ENCODE measurements at regions not wholly inside any gene's neighbourhood (a gene's known extent, or its start where the extent isn't known, plus 50 kb on each side); places are given as distances from the start of the nearest gene placed in this dataset.

DNA sequence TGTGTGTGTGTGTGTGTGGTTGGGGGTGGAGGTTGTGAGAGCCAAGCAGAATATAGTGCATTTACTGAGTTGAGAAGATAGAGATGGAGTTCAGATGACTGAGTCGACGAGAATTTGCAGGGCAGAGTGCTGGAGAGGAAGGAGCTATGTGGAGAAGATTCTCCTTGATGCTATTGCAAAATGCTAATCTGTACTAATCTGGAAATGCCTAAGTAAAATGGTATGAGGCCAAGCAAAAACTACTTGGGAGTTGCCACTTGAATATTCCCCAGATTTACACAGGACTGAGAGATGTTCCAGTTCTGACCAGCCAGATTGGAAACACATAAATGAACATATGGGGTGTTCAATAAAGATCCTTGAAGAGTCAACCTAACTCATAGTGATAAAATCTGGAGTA, 316.4 kb downstream of the NSUN3 start:
- TF ChIP-seq, protein P1, sequence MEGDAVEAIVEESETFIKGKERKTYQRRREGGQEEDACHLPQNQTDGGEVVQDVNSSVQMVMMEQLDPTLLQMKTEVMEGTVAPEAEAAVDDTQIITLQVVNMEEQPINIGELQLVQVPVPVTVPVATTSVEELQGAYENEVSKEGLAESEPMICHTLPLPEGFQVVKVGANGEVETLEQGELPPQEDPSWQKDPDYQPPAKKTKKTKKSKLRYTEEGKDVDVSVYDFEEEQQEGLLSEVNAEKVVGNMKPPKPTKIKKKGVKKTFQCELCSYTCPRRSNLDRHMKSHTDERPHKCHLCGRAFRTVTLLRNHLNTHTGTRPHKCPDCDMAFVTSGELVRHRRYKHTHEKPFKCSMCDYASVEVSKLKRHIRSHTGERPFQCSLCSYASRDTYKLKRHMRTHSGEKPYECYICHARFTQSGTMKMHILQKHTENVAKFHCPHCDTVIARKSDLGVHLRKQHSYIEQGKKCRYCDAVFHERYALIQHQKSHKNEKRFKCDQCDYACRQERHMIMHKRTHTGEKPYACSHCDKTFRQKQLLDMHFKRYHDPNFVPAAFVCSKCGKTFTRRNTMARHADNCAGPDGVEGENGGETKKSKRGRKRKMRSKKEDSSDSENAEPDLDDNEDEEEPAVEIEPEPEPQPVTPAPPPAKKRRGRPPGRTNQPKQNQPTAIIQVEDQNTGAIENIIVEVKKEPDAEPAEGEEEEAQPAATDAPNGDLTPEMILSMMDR (IDR thresholded peaks at IDR 0.05; ENCODE audit: low read depth, low read length), result no peak
- no peak for DNase-seq (ENCODE audit: low read depth in 2 of 2)
- H3K4me3 ChIP-seq (replicated peaks in 1 of 2; ENCODE audit: low read depth in 2 of 2, low read length in 2 of 2), result no peak overlapping the region

DNA sequence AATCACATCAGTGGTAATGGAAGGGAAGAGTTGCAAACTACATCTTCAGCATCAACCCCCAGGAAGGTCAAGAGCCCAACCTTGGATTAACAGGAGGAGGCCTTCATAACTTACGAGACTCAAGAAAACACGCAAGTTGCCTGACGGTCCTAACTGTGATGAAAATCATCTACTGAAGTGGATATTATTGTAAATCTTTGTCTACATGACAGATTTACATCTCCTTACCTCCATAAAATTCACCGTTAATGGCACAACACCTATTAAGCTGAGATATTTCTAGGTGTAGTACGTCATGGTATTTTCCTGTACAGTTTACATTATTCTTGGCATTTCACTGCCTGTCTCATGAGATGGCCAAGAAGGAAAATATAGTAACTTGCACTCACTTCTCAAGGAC, 332.0 kb downstream of the NSUN3 start:
- TF ChIP-seq, protein P1 (IDR thresholded peaks at IDR 0.05; ENCODE audit: low read depth, low read length), result no peak
- DNase-seq (ENCODE audit: low read depth in 2 of 2), result no peak
- H3K4me3 ChIP-seq (replicated peaks in 1 of 2; ENCODE audit: low read depth in 2 of 2, low read length in 2 of 2), result no peak overlapping the region

DNA sequence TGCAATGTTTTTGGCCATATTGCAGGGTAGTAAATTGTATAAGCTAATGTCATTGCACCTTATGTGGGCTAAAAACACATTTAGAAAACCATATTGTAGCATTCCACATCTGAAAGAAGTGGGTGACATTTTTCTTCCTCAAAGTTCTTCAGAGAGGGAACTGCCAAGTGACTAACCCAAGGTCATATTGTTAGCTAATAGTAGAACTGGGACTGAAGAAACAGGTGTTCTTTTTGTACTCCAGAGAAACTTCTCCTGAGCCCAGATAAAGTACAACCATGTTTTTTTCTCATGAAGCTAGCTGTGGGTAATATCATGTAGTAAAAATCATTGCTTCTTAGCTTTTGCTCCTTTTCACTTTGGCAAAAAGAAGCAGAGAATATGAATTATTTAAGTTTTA, 333.0 kb downstream of the NSUN3 start:
- TF ChIP-seq, protein P1 (IDR thresholded peaks at IDR 0.05; ENCODE audit: low read depth, low read length), result no peak
- no peak overlapping the region for H3K4me3 ChIP-seq (replicated peaks in 1 of 2; ENCODE audit: low read depth in 2 of 2, low read length in 2 of 2)
- no peak for DNase-seq (ENCODE audit: low read depth in 2 of 2)

DNA sequence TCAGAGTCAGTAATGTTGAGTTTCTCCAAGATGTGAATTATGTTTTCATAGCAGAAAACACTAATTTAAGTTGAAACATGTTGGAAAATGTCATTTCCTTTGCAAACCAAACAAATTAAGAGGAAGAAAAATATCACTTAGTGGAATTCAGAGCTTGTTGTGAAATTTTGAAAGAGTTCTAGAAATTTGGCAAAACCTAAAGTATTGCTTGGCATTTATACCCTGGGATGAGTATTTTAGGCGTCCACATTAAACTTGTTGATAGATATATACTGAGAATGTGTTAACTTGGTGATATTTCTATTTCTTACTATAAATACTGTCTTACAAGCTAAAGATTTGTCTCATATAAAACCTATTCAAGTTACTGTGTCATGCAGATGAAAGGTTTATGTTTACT, 335.2 kb downstream of the NSUN3 start:
- TF ChIP-seq, protein P1 (IDR thresholded peaks at IDR 0.05; ENCODE audit: low read depth, low read length), result no peak
- DNase-seq (ENCODE audit: low read depth in 2 of 2), result no peak
- H3K4me3 ChIP-seq (replicated peaks in 1 of 2; ENCODE audit: low read depth in 2 of 2, low read length in 2 of 2), result no peak overlapping the region

DNA sequence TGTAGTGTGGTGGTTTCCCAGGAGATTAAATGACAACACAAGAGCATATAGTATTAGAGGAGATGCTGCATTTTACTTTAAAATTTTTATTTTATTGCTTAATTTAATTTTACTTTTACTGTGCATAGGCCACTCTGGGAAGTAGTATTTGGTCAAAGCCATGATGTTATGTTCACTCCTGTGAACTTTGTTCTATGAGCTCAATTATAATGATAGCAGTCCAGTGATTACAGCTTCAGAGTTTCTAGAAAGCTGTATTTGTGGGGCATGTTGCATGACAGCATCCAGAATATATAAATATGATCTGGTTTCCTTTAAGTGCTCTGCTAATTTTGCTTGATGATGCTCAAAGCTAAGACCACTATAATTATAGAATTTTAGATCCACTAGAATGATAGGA, 338.6 kb downstream of the NSUN3 start:
- H3K4me3 ChIP-seq (replicated peaks in 1 of 2; ENCODE audit: low read depth in 2 of 2, low read length in 2 of 2), result no peak overlapping the region
- DNase-seq (ENCODE audit: low read depth in 2 of 2), result no peak
- TF ChIP-seq, protein P1 (IDR thresholded peaks at IDR 0.05; ENCODE audit: low read depth, low read length), result no peak

DNA sequence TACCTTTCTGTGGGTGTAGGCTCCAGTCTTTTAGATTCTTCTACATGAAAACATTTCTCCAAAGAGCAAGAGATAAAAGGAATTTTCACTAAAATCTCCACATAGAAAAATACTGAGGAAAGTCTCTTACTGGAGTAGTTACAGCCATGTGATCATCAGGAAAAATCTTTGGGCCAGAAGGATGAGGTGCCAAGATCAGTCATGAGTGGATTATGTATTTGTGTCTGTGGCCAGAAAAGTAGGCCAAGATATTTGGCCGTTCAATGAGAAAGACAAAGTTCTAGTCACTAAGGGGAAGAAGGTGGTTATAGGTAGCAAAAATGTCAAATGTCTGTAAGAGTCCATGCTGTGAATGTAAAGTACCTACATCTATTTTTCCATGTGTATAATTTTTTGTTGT, 339.3 kb downstream of the NSUN3 start:
- no peak for DNase-seq (ENCODE audit: low read depth in 2 of 2)
- no peak overlapping the region for H3K4me3 ChIP-seq (replicated peaks in 1 of 2; ENCODE audit: low read depth in 2 of 2, low read length in 2 of 2)
- TF ChIP-seq, protein P1 (IDR thresholded peaks at IDR 0.05; ENCODE audit: low read depth, low read length), result no peak

DNA sequence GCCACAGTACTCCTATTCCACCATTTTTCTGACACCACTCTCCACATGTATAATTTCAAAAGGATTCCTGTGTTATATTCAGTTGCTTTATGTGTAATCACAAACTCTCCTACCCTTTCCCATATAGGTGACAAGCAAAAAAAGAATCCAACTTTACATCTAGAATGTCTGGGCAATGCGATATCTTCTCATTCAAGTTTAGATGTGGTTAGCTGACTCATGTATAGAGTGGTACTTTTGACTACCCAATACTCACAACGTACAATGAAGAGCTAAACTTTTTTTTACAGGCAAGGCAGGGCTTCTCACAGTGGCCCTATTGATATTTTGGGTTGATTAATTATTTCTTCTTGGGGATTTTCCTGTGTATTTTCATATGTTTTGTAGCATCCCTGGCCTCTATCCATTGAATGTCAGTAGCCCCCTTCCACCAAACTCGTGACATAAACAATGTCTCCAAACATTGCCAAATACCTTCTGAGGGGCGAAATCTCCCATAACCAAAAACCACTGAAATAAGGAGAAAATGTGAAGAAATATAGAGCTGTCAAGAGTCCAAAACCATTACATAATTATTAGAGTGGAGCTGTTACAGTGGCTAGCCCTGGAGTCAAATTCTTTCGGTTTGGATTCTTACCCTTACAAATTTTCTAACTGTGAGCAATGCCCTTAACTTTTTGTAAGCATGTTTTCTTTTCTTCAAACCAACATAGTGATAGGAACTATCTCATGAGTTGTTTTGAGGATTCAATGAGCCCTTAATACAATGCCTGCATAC, 342.6 kb downstream of the NSUN3 start:
- DNase-seq (ENCODE audit: low read depth in 2 of 2), result peak in 1 of 2 donors; percentile 46
- TF ChIP-seq, protein P1 (IDR thresholded peaks at IDR 0.05; ENCODE audit: low read depth, low read length), result no peak

More for the DNA sequence above, 342.6 kb downstream of the NSUN3 start:
- H3K4me3 ChIP-seq (replicated peaks in 1 of 2; ENCODE audit: low read depth in 2 of 2, low read length in 2 of 2), result no peak overlapping the region

All from cardiac fibroblast (primary cell).